ENCODE measurements at regions not wholly inside any gene's neighbourhood (a gene's known extent, or its start where the extent isn't known, plus 50 kb on each side); places are given as distances from the start of the nearest gene placed in this dataset.

DNA sequence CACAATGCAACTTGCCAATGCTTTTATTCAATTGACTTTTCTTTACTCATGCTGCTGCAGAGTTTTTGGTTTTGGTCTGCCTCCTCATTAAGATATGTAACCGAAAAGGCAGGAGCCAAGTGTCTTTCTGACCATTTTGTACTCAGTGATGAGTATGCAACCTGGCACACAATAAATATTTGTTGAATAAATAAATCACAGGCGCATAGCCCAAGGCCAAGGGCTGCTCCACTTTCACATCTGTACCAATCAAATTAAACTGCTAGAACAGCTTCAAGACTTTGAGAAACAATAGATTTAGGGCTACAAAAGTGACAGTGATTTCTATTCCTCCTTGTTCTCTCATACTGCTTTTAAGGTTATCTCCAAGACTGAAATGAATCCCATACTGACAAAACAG, 828.2 kb downstream of the RNF144A start:
- Histone ChIP-seq H3K9me3 (no peaks in the 10 kb centered on the region), H3K4me1 (no peaks in the 10 kb centered on the region), H3K27me3 (no peaks in the 10 kb centered on the region), H3K4me3 (no peak overlapping the region), H3K27ac (no peak overlapping the region), H3K36me3 (no peaks in the 10 kb centered on the region)
- ATAC-seq (no peak), DNase-seq (no peak)
- intact Hi-C loops (cut with DNase I; ENCODE audit: low total_unique reads), result no loop called here
- no peak for TF ChIP-seq POLR2A (IDR thresholded peaks at IDR 0.05)
- TF ChIP-seq, protein P1, sequence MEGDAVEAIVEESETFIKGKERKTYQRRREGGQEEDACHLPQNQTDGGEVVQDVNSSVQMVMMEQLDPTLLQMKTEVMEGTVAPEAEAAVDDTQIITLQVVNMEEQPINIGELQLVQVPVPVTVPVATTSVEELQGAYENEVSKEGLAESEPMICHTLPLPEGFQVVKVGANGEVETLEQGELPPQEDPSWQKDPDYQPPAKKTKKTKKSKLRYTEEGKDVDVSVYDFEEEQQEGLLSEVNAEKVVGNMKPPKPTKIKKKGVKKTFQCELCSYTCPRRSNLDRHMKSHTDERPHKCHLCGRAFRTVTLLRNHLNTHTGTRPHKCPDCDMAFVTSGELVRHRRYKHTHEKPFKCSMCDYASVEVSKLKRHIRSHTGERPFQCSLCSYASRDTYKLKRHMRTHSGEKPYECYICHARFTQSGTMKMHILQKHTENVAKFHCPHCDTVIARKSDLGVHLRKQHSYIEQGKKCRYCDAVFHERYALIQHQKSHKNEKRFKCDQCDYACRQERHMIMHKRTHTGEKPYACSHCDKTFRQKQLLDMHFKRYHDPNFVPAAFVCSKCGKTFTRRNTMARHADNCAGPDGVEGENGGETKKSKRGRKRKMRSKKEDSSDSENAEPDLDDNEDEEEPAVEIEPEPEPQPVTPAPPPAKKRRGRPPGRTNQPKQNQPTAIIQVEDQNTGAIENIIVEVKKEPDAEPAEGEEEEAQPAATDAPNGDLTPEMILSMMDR (IDR thresholded peaks at IDR 0.05 in 4 of 5, conservative IDR thresholded peaks at IDR 0.05 in 1 of 5), result no peak
- in situ Hi-C loops (cut with MboI; ENCODE audit: low sequenced_read_pairs in 4 of 4), result no loop called here

DNA sequence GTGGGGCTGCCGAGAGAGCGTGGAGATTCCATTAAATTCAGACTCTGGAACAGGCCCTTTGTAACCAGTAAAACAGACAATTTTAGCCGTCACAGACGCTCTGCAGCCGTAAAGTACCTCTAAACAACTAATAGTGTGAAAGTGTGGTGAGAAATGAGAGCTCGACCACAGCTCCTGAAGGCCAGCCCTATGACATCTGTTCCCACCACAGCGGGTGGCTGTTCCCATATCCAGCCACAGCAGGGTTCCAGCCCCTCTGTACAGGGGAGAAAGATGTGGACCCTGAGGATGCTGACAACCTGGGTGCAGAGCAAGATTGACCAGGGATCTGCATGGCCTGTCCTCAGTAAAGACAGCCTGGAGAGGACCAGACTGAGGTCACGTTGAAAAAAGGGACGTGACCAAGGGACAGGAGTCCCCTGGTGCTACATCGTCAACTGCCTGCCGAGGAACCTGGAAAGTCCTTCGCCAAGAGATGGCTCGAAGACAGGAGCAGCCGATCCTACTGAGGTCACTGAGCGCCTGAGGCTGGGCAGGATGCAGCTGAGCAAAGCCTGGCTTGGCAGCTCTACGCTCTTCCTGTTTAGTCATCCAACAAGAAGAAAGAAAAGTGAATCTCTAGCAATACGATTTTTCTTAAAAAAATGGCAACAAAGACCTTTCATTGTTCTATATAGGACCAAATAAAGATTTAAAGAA, 831.7 kb downstream of the RNF144A start:
- in situ Hi-C loops (cut with MboI; ENCODE audit: low sequenced_read_pairs in 4 of 4) (no loop called here), intact Hi-C loops (cut with DNase I; ENCODE audit: low total_unique reads) (no loop called here)
- H3K9me3 ChIP-seq, result no peaks in the 10 kb centered on the region
- no peak overlapping the region for H3K4me3 ChIP-seq
- H3K36me3 ChIP-seq, result no peaks in the 10 kb centered on the region
- no peaks in the 10 kb centered on the region for H3K4me1 ChIP-seq
- DNase-seq (no peak), ATAC-seq (no peak)
- TF ChIP-seq POLR2A (IDR thresholded peaks at IDR 0.05), result no peak
- TF ChIP-seq, protein P1 (IDR thresholded peaks at IDR 0.05 in 4 of 5, conservative IDR thresholded peaks at IDR 0.05 in 1 of 5), result no peak
- H3K27me3 ChIP-seq, result no peaks in the 10 kb centered on the region
- no peak overlapping the region for H3K27ac ChIP-seq

DNA sequence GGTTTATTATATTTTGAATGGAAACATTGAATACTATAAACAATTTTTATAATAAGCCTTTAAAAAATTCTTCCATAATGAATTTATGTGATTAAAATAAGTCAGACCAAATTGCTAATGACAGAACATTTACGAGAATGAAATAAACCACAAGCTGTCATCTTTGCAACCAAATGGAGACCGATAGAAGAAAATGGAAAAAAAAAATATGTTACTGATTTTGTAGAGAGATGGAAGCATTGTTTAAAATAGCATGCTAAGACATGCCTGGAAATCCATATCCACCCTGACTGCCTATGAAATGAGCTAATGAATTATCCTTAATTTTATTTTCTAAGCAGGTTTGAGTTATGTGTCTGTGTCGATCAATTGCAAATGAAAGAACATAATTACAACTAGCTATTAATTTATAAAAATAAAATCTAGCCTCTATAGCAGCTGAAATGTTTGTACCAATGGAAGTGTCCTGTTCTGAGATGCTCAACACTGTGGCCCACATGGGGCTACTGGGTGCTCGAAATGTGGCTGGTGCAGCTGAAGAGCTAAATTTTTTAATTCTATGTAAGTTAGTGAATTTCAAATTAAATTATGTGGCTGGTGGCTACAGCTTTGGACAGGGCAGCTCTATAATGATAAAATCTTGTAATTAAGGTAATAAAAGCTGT, 832.8 kb downstream of the RNF144A start:
- intact Hi-C loops (cut with DNase I; ENCODE audit: low total_unique reads), result no loop called here

DNA sequence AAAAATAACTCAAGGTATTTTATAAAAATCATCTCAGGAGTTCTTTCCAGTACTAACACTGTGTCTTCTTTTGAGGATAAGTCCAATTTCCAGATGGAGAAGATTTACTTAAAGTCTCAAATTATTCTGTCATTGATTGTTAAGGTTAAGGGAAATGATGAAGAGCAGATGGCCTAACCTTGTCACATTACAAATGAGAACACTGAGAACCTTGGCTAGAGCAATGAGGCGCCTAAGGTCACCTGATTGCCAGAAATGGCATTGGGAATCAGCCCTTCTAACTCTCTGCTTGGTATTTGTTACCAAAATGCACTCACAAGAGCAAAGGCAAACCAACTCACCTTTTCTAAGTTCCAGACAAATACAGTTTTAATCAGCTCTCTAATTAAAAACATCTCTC, 835.1 kb downstream of the RNF144A start:
- TF ChIP-seq, protein P1 (IDR thresholded peaks at IDR 0.05 in 4 of 5, conservative IDR thresholded peaks at IDR 0.05 in 1 of 5), result no peak
- TF ChIP-seq POLR2A (IDR thresholded peaks at IDR 0.05), result no peak
- Histone ChIP-seq H3K4me3 (no peak overlapping the region), H3K36me3 (no peaks in the 10 kb centered on the region), H3K27me3 (no peaks in the 10 kb centered on the region), H3K9me3 (no peaks in the 10 kb centered on the region), H3K27ac (no peak overlapping the region), H3K4me1 (no peaks in the 10 kb centered on the region)
- in situ Hi-C loops (cut with MboI; ENCODE audit: low sequenced_read_pairs in 4 of 4) (no loop called here), intact Hi-C loops (cut with DNase I; ENCODE audit: low total_unique reads) (no loop called here)
- DNase-seq (no peak), ATAC-seq (no peak)

More for the DNA sequence above, 832.8 kb downstream of the RNF144A start:
- Histone ChIP-seq H3K4me3 (no peak overlapping the region), H3K4me1 (no peaks in the 10 kb centered on the region), H3K27me3 (no peaks in the 10 kb centered on the region), H3K27ac (no peak overlapping the region), H3K36me3 (no peaks in the 10 kb centered on the region), H3K9me3 (no peaks in the 10 kb centered on the region)
- TF ChIP-seq POLR2A (IDR thresholded peaks at IDR 0.05), result no peak
- TF ChIP-seq, protein P1 (IDR thresholded peaks at IDR 0.05 in 4 of 5, conservative IDR thresholded peaks at IDR 0.05 in 1 of 5), result no peak
- DNase-seq (no peak), ATAC-seq (no peak)
- in situ Hi-C loops (cut with MboI; ENCODE audit: low sequenced_read_pairs in 4 of 4), result no loop called here
